H9 (cell line): ENCODE measurements at regions not wholly inside any gene's neighbourhood (a gene's known extent, or its start where the extent isn't known, plus 50 kb on each side); places are given as distances from the start of the nearest gene placed in this dataset.

Source experiments
- DNase-seq: peaks from one replicate; pipeline ENCODE4 v3.0.0-alpha.2; 2017
- H2AFZ ChIP-seq: one replicate; pipeline ENCODE4 v1.6.1; 2013; ENCODE audit warnings: mild to moderate bottlenecking, low read length, control low read depth, moderate library complexity
- H2AK5ac ChIP-seq: 2 replicates; pipeline ENCODE4 v1.6.1; 2013; ENCODE audit warnings: low read length, control low read depth, mixed read lengths; ENCODE audit not compliant: insufficient read length
- H2BK120ac ChIP-seq: one replicate; pipeline ENCODE4 v1.6.1; 2013; ENCODE audit warnings: low read depth, mild to moderate bottlenecking, low read length, control low read depth, inconsistent platforms; ENCODE audit not compliant: poor library complexity, severe bottlenecking
- H2BK12ac ChIP-seq: 2 replicates; pipeline ENCODE4 v1.6.1; 2013; ENCODE audit warnings: low read length, control low read depth, mixed read lengths, low read depth; ENCODE audit not compliant: insufficient read length
- H2BK15ac ChIP-seq: 2 replicates; pipeline ENCODE4 v1.6.1; 2013; ENCODE audit warnings: low read depth, low read length, control low read depth
- H2BK20ac ChIP-seq: one replicate; pipeline ENCODE4 v1.6.1; 2013; ENCODE audit warnings: low read depth, mild to moderate bottlenecking, low read length, control low read depth, inconsistent platforms; ENCODE audit not compliant: poor library complexity, severe bottlenecking
- H2BK5ac ChIP-seq: 2 replicates; pipeline ENCODE4 v1.6.1; 2013; ENCODE audit warnings: low read length, control low read depth, mixed read lengths; ENCODE audit not compliant: insufficient read length
- H3K14ac ChIP-seq: 2 replicates; pipeline ENCODE4 v1.6.1; 2013; ENCODE audit warnings: low read length, control low read depth; ENCODE audit not compliant: insufficient read depth
- H3K18ac ChIP-seq: 2 replicates; pipeline ENCODE4 v1.6.1; 2013; ENCODE audit warnings: low read depth, mild to moderate bottlenecking, mixed read lengths, low read length, control low read depth; ENCODE audit not compliant: insufficient read length
- H3K23ac ChIP-seq: 2 replicates; pipeline ENCODE4 v1.6.1; 2013; ENCODE audit warnings: low read length, control low read depth, mixed read lengths, low read depth; ENCODE audit not compliant: insufficient read length
- H3K23me2 ChIP-seq: 2 replicates; pipeline ENCODE4 v1.6.1; 2013; ENCODE audit warnings: low read depth, mild to moderate bottlenecking, mixed read lengths, low read length, control low read depth; ENCODE audit not compliant: insufficient read length, poor library complexity, severe bottlenecking
- H3K27ac ChIP-seq: 2 replicates; pipeline ENCODE4 v1.5.1; 2013; ENCODE audit warnings: low read length, control low read depth, mixed read lengths, low read depth; ENCODE audit not compliant: insufficient read length
- H3K27me3 ChIP-seq: 2 replicates; pipeline ENCODE4 v1.6.1; 2013; ENCODE audit warnings: low read length, control low read depth, inconsistent platforms; ENCODE audit not compliant: insufficient read depth
- H3K4ac ChIP-seq: 2 replicates; pipeline ENCODE4 v1.6.1; 2013; ENCODE audit warnings: low read depth, mild to moderate bottlenecking, control low read depth, inconsistent platforms, low read length, moderate library complexity
- H3K4me1 ChIP-seq: 2 replicates; pipeline ENCODE4 v1.6.1; 2013; ENCODE audit warnings: low read length, control low read depth, inconsistent platforms; ENCODE audit not compliant: insufficient read depth
- H3K4me2 ChIP-seq: 2 replicates; pipeline ENCODE4 v1.6.1; 2013; ENCODE audit warnings: low read length, control low read depth, mixed read lengths; ENCODE audit not compliant: insufficient read length, insufficient read depth
- H3K56ac ChIP-seq: 2 replicates; pipeline ENCODE4 v1.6.1; 2013; ENCODE audit warnings: low read depth, mild to moderate bottlenecking, mixed read lengths, low read length, control low read depth; ENCODE audit not compliant: insufficient read length
- H3K79me1 ChIP-seq: 2 replicates; pipeline ENCODE4 v1.6.1; 2013; ENCODE audit warnings: low read depth, mild to moderate bottlenecking, moderate library complexity, low read length, control low read depth, inconsistent platforms; ENCODE audit not compliant: insufficient read depth, poor library complexity, severe bottlenecking
- H3K79me2 ChIP-seq: 2 replicates; pipeline ENCODE4 v1.6.1; 2013; ENCODE audit warnings: low read length, control low read depth, inconsistent platforms; ENCODE audit not compliant: insufficient read depth
- H3K9ac ChIP-seq: 2 replicates; pipeline ENCODE4 v1.6.1; 2013; ENCODE audit warnings: low read length, control low read depth, mixed read lengths; ENCODE audit not compliant: insufficient read length; ENCODE audit errors: extremely low read depth
- H3K9me3 ChIP-seq: one replicate; pipeline ENCODE4 v1.6.1; 2013; ENCODE audit warnings: low read depth, low read length, inconsistent platforms; ENCODE audit not compliant: control insufficient read depth
- H3T11ph ChIP-seq: one replicate; pipeline ENCODE4 v1.6.1; 2013; ENCODE audit warnings: mild to moderate bottlenecking, low read length, control low read depth, inconsistent platforms
- H4K20me1 ChIP-seq: one replicate; pipeline ENCODE4 v1.6.1; 2013; ENCODE audit not compliant: control insufficient read depth, insufficient read length, insufficient read depth
- H4K5ac ChIP-seq: 2 replicates; pipeline ENCODE4 v1.6.1; 2013; ENCODE audit warnings: low read depth, mild to moderate bottlenecking, mixed read lengths, low read length, control low read depth; ENCODE audit not compliant: insufficient read length
- H4K8ac ChIP-seq: replicated peaks from 2 replicates; pipeline ENCODE4 v1.6.1; 2013; ENCODE audit warnings: low read length, control low read depth, mixed read lengths, low read depth; ENCODE audit not compliant: insufficient read length
- H4K91ac ChIP-seq: 2 replicates; pipeline ENCODE4 v1.6.1; 2013; ENCODE audit warnings: low read depth, mild to moderate bottlenecking, moderate library complexity, mixed read lengths, low read length, control low read depth; ENCODE audit not compliant: insufficient read length
- H3K27ac Mint-ChIP-seq, 3 experiments: 2 replicates in 2 of 3; 3 replicates in 1 of 3; pipeline ENCODE4 v1.8.0; 2020 to 2021; ENCODE audit warnings: mixed read lengths in 3 of 3, mild to moderate bottlenecking in 1 of 3, moderate library complexity in 1 of 3
- H3K27me3 Mint-ChIP-seq: 2 replicates; pipeline ENCODE4 v1.8.0; 2021; ENCODE audit warnings: low read depth, mild to moderate bottlenecking, moderate library complexity, mixed read lengths
- H3K36me3 Mint-ChIP-seq, 3 experiments: 2 replicates in 2 of 3; 3 replicates in 1 of 3; pipeline ENCODE4 v1.8.0; 2020 to 2021; ENCODE audit warnings: low read depth in 3 of 3, mixed read lengths in 3 of 3; ENCODE audit not compliant: insufficient read depth in 1 of 3
- H3K4me1 Mint-ChIP-seq, 2 experiments: 2 replicates each; pipeline ENCODE4 v1.8.0; 2020; ENCODE audit warnings: mixed read lengths in 2 of 2
- H3K4me3 Mint-ChIP-seq, 2 experiments: 2 replicates in 1 of 2; 3 replicates in 1 of 2; pipeline ENCODE4 v1.8.0; 2020 to 2021; ENCODE audit warnings: mild to moderate bottlenecking in 2 of 2, mixed read lengths in 2 of 2, moderate library complexity in 1 of 2
- H3K9me3 Mint-ChIP-seq, 2 experiments: 2 replicates in 1 of 2; 3 replicates in 1 of 2; pipeline ENCODE4 v1.8.0; 2020; ENCODE audit warnings: mild to moderate bottlenecking in 2 of 2, mixed read lengths in 2 of 2, moderate library complexity in 1 of 2
- CTCF ChIP-seq: fragments of 200-600 bp; sonication (generic); conservative IDR thresholded peaks from 3 replicates; pipeline ENCODE4 v1.8.0; 2021; ENCODE audit warnings: antibody characterized with exemption, mild to moderate bottlenecking
- WGBS: extraction: QIAGEN DNeasy Blood & Tissue Kit; methylation state at CpG from one replicate; pipeline ENCODE4 v1.1.7; 2013; ENCODE audit warnings: missing lambda C conversion rate, low lambda C conversion rate, mixed read lengths; ENCODE audit not compliant: insufficient read length; ENCODE audit errors: extremely low coverage; 5-methylcytosine and 5-hydroxymethylcytosine counted together

DNA sequence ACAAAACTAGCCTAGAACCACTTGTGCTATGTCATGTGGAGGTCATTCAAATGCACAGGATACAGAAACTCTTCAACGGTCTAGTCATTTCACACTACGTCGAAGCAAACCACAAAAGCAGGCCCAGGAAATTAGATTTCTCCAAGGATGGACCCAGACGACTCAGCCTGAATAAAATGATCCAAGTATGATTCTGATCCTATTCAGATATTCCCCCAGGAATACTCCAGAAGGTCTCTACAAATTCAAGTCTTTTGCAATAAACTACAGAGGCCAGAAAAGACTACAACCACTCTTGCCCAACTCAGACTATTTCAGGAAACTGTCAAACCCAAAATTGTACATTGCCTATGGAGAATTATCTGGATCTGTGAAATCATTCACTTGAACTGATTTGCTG, 422.5 kb downstream of the METTL4 start:
- Histone ChIP-seq H2AFZ (no peak overlapping the region), H3K9ac (no peak overlapping the region), H4K5ac (no peak overlapping the region), H2AK5ac (no peak overlapping the region), H3K23me2 (no peaks in the 10 kb centered on the region), H2BK20ac (no peak overlapping the region), H3K27ac (no peak overlapping the region), H4K20me1 (no peaks in the 10 kb centered on the region), H4K8ac (no peak overlapping the region), H4K91ac (no peak overlapping the region), H3K4me1 (no peaks in the 10 kb centered on the region), H3K9me3 (no peaks in the 10 kb centered on the region), H3K18ac (no peak overlapping the region), H3K23ac (no peak overlapping the region), H2BK120ac (no peak overlapping the region), H3K4me2 (no peak overlapping the region), H3K79me1 (no peaks in the 10 kb centered on the region), H3T11ph (no peak overlapping the region), H3K14ac (no peak overlapping the region), H2BK5ac (no peak overlapping the region), H2BK12ac (no peak overlapping the region), H3K79me2 (no peaks in the 10 kb centered on the region), H2BK15ac (no peak overlapping the region), H3K56ac (no peak overlapping the region), H3K27me3 (no peaks in the 10 kb centered on the region), H3K4ac (no peak overlapping the region)
- Mint-ChIP-seq H3K27ac (no peak overlapping the region), H3K9me3 (no peaks in the 10 kb centered on the region; a peak in 2 of 5 replicates), H3K4me3 (no peak overlapping the region), H3K27me3 (no peaks in the 10 kb centered on the region), H3K4me1 (peaks cover 0 to 3% of the 10 kb centered on the region in 2 experiments; a peak in 1 of 4 replicates), H3K36me3 (no peaks in the 10 kb centered on the region; a peak in 1 of 7 replicates)
- no peak for TF ChIP-seq CTCF
- no CpG with 5 or more reads among the region's 4 CpGs for WGBS
- no peak for DNase-seq
